HepG2 (cell line): ENCODE measurements at regions not wholly inside any gene's neighbourhood (a gene's known extent, or its start where the extent isn't known, plus 50 kb on each side); places are given as distances from the start of the nearest gene placed in this dataset.

Experiments
- ATAC-seq: fragments of 200-7000 bp; cut with Tn5 transposase; 3 replicates; pipeline ENCODE4 v1.9.1; 2020; ENCODE audit warnings: mild to moderate bottlenecking, moderate library complexity
- BruUV-seq: library from RNA; stranded (reverse); fragments of 400-500 nt; replicated peaks from 2 replicates; lab custom pipeline; 2021; lab: Mats Ljungman, UMichigan
- CTCF ChIA-PET: fragments of 300-600 bp; formaldehyde crosslinking; extraction: SDS; loops from one replicate; lab custom pipeline; 2021; ENCODE audit warnings: low total read pairs, inconsistent platforms, low intra/inter-chr PET ratio; lab: Yijun Ruan, JAX
- POLR2A ChIA-PET: fragments of 350-600 bp; sonication (Branson Sonifier 250); formaldehyde crosslinking; loops from one replicate; lab custom pipeline; 2020; ENCODE audit warnings: antibody characterized with exemption, inconsistent platforms; lab: Yijun Ruan, JAX
- DNase-seq: peaks from one replicate; pipeline ENCODE4 v3.0.0-alpha.2; 2015; ENCODE audit warnings: low spot score
- FAIRE-seq: peaks from 3 replicates; lab custom pipeline; 2011; peaks lifted over from hg19 to GRCh38; lab: Jason Lieb, UNC
- H2AFZ ChIP-seq: one replicate; pipeline ENCODE4 v1.6.1; 2011; ENCODE audit warnings: low read length, inconsistent platforms
- H3K27ac ChIP-seq: fragments of 300-600 bp; 3 replicates; pipeline ENCODE4 v1.8.0; 2011; ENCODE audit warnings: mixed run types, mild to moderate bottlenecking, mixed read lengths, low read length, inconsistent platforms; ENCODE audit not compliant: insufficient read depth; ENCODE audit errors: extremely low read length
- H3K27me3 ChIP-seq, 2 experiments: fragments of 200-600 bp in 1 of 2; 2 replicates in 1 of 2; 3 replicates in 1 of 2; pipeline versions ENCODE4 v1.6.0 to v1.8.0; 2011; ENCODE audit warnings: low read length in 2 of 2, mild to moderate bottlenecking in 2 of 2, moderate library complexity in 2 of 2, inconsistent platforms in 1 of 2; ENCODE audit not compliant: insufficient read depth in 2 of 2, control insufficient read depth in 1 of 2
- H3K36me3 ChIP-seq, 2 experiments: fragments of 200-600 bp in 1 of 2; replicated peaks in 1 of 2; 2 replicates in 1 of 2; 3 replicates in 1 of 2; pipeline versions ENCODE4 v1.5.1 to v1.8.0; 2011; ENCODE audit warnings: low read length in 2 of 2, inconsistent platforms in 1 of 2; ENCODE audit not compliant: insufficient read depth in 2 of 2, control insufficient read depth in 1 of 2
- H3K4me1 ChIP-seq: 2 replicates; pipeline ENCODE4 v1.5.1; 2012; ENCODE audit warnings: low read length, inconsistent platforms; ENCODE audit not compliant: insufficient read depth
- H3K4me2 ChIP-seq: 2 replicates; pipeline ENCODE4 v1.6.0; 2011; ENCODE audit warnings: low read depth, low read length, inconsistent platforms
- H3K4me3 ChIP-seq, 3 experiments: fragments of 200-600 bp in 1 of 3; sonication (generic), shearing (Covaris generic) in 1 of 3; replicated peaks in 1 of 3; 2 replicates each; pipeline ENCODE4 v1.5.1; 2011 to 2016; ENCODE audit warnings: low read length in 3 of 3, inconsistent platforms in 2 of 3, low read depth in 2 of 3, mild to moderate bottlenecking in 2 of 3, control low read depth in 1 of 3, mixed read lengths in 1 of 3; ENCODE audit not compliant: insufficient read depth in 1 of 3
- H3K79me2 ChIP-seq: one replicate; pipeline ENCODE4 v1.6.1; 2011; ENCODE audit warnings: low read length, inconsistent platforms; ENCODE audit not compliant: insufficient read depth
- H3K9ac ChIP-seq: 2 replicates; pipeline ENCODE4 v1.6.0; 2011; ENCODE audit warnings: mild to moderate bottlenecking, low read depth, low read length, inconsistent platforms; ENCODE audit not compliant: insufficient read depth
- H3K9me3 ChIP-seq: 2 replicates; pipeline ENCODE4 v1.5.1; 2012; ENCODE audit warnings: mild to moderate bottlenecking, low read length
- H4K20me1 ChIP-seq: 2 replicates; pipeline ENCODE4 v1.6.0; 2011; ENCODE audit warnings: inconsistent platforms, mild to moderate bottlenecking, low read length, moderate library complexity; ENCODE audit not compliant: insufficient read depth
- ARNT2 ChIP-seq: sonication (generic); formaldehyde crosslinking; IDR thresholded peaks from 2 replicates; pipeline ENCODE4 v1.8.0; 2022; ENCODE audit warnings: mild to moderate bottlenecking, low read depth, missing genetic modification reagents, moderate library complexity
- ATRX ChIP-seq: sonication (generic); formaldehyde crosslinking; IDR thresholded peaks from 2 replicates; pipeline ENCODE4 v1.4.0; 2020; ENCODE audit warnings: missing genetic modification reagents, borderline replicate concordance
- CEBPZ ChIP-seq: IDR thresholded peaks from 2 replicates; pipeline ENCODE4 v1.6.1; 2012; ENCODE audit warnings: low read length, improper control_type of control experiment
- CHD4 ChIP-seq: fragments of 200-600 bp; sonication (generic); IDR thresholded peaks from 2 replicates; pipeline ENCODE4 v1.7.0; 2017; ENCODE audit warnings: mild to moderate bottlenecking, low read length, borderline replicate concordance
- FIP1L1 ChIP-seq: fragments of 200-400 bp; formaldehyde crosslinking; IDR thresholded peaks from 2 replicates; pipeline ENCODE4 v1.6.1; 2018; ENCODE audit warnings: low read depth, mild to moderate bottlenecking, low read length, moderate library complexity, borderline replicate concordance; ENCODE audit not compliant: insufficient read depth
- GATA4 ChIP-seq: sonication (generic); IDR thresholded peaks from 2 replicates; pipeline ENCODE4 v1.6.1; 2016; ENCODE audit warnings: antibody characterized with exemption, low read depth, borderline replicate concordance
- HNRNPH1 ChIP-seq: fragments of 200-400 bp; formaldehyde crosslinking; optimal IDR thresholded peaks from 2 replicates; pipeline ENCODE3; 2017; ENCODE audit warnings: mild to moderate bottlenecking, low read depth, low read length
- PITX1 ChIP-seq: sonication (generic); formaldehyde crosslinking; IDR thresholded peaks from 2 replicates; pipeline ENCODE4 v1.5.1; 2020; ENCODE audit warnings: mild to moderate bottlenecking, missing genetic modification reagents
- STAT5B ChIP-seq: sonication (generic); formaldehyde crosslinking; IDR thresholded peaks from 2 replicates; pipeline ENCODE4 v1.4.0; 2020; ENCODE audit warnings: missing genetic modification reagents
- TBX3 ChIP-seq: fragments of 450-650 bp; IDR thresholded peaks from 2 replicates; pipeline ENCODE4 v1.6.1; 2017; ENCODE audit warnings: antibody characterized with exemption, mild to moderate bottlenecking, inconsistent platforms, borderline replicate concordance
- TFDP2 ChIP-seq: sonication (generic); formaldehyde crosslinking; IDR thresholded peaks from 2 replicates; pipeline ENCODE4 v1.4.0; 2020; ENCODE audit warnings: missing genetic modification reagents
- ZNF615 ChIP-seq: sonication (generic); formaldehyde crosslinking; IDR thresholded peaks from 2 replicates; pipeline ENCODE4 v1.5.0; 2020; ENCODE audit warnings: mild to moderate bottlenecking, missing genetic modification reagents, borderline replicate concordance
- ZNF740 ChIP-seq: sonication (generic); formaldehyde crosslinking; IDR thresholded peaks from 2 replicates; pipeline ENCODE4 v1.4.0; 2020; ENCODE audit warnings: missing genetic modification reagents
- ZNF883 ChIP-seq: sonication (generic); formaldehyde crosslinking; IDR thresholded peaks from 2 replicates; pipeline ENCODE4 v1.5.1; 2020; ENCODE audit warnings: mild to moderate bottlenecking, missing genetic modification reagents; ENCODE audit errors: not compliant biosample characterization
- WGBS: methylation state at CpG from one replicate; pipeline ENCODE4 v1.1.6; 2017; ENCODE audit warnings: low lambda C conversion rate; 5-methylcytosine and 5-hydroxymethylcytosine counted together
- in situ Hi-C: cut with HindIII; loops from 2 replicates; pipeline ENCODE4 v1.10.0; 2017; ENCODE audit warnings: low pct_unique_long_range_greater_than_20kb; ENCODE audit not compliant: extremely low pct_ligation_motif_present
- intact Hi-C: fragments of 100-400 bp; cut with micrococcal nuclease; formaldehyde crosslinking; loops from one replicate; pipeline ENCODE4 v1.10.0; 2022; ENCODE audit not compliant: unreplicated experiment

DNA sequence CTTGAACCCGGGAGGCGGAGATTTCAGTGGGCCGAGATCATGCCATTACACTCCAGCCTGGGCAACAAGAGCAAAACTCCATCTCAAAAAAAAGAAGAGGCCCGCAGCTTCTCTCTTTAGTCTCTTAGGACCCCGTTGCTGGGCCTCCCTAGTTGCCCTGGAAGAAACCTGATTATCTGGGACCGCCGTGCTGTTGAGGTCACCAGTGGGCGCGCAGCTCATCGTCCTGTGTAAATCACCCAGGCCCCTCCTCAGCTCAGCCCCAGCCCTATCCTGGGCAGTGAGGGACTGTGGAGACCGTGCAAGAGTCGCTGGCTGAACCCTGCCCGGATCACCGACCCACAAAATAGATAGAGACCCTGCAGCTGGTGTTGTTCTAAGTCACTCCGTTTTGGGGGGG is 85.0 kb downstream of the UNCX start:
- DNase-seq: no peak
- no peaks in the 10 kb centered on the region for H3K79me2 ChIP-seq
- no peak overlapping the region for H3K27ac ChIP-seq
- no peak overlapping the region for H3K9ac ChIP-seq
- no TSS peak for BruUV-seq
- peaks cover 7% of the 10 kb centered on the region; the same call in 1 of the 2 replicates for H3K4me1 ChIP-seq
- no peak overlapping the region for H3K4me3 ChIP-seq
- CTCF ChIA-PET: no interaction called here
- TF ChIP-seq CEBPZ (no peak), TBX3 (no peak), CHD4 (no peak), STAT5B (CRISPR knock-in tag) (no peak), HNRNPH1 (no peak), ZNF883 (CRISPR knock-in tag) (no peak), ARNT2 (CRISPR knock-in tag) (no peak), FIP1L1 (no peak), ATRX (no peak), ZNF740 (CRISPR knock-in tag) (no peak), TFDP2 (CRISPR knock-in tag) (no peak), GATA4 (no peak), PITX1 (no peak), ZNF615 (CRISPR knock-in tag) (no peak)
- H3K36me3 ChIP-seq: no peaks in the 10 kb centered on the region
- in situ Hi-C loops (no loop called here), intact Hi-C loops (no loop called here)
- ATAC-seq: no peak
- H3K9me3 ChIP-seq: no peaks in the 10 kb centered on the region
- H3K4me2 ChIP-seq: no peak overlapping the region
- no peak for FAIRE-seq
- peaks cover 6 to 30% of the 10 kb centered on the region in 2 experiments; a peak in 3 of 5 replicates for H3K27me3 ChIP-seq
- 72% methylated on average over 2 of the region's 15 CpGs for WGBS
- H2AFZ ChIP-seq: no peak overlapping the region
- POLR2A ChIA-PET: no interaction called here
- H4K20me1 ChIP-seq: no peaks in the 10 kb centered on the region
